22Rv1 (cell line): ENCODE measurements at regions not wholly inside any gene's neighbourhood (a gene's known extent, or its start where the extent isn't known, plus 50 kb on each side); places are given as distances from the start of the nearest gene placed in this dataset.
"Not testable (repeated sequence)": the region's sequence is repeated elsewhere in the genome, so short reads cannot be mapped to it uniquely, and the experiment has no call there.

Experiments used
- H3K27ac ChIP-seq: fragments of 450-650 bp; 2 replicates; pipeline ENCODE4 v1.5.1; 2017
- CTCF ChIP-seq: fragments of 450-650 bp; IDR thresholded peaks from 2 replicates; pipeline ENCODE4 v1.5.1; 2017; ENCODE audit warnings: mild to moderate bottlenecking
- ZFX ChIP-seq: fragments of 450-650 bp; IDR thresholded peaks from 2 replicates; pipeline ENCODE4 v1.6.1; 2017; ENCODE audit warnings: antibody characterized with exemption, borderline replicate concordance

DNA sequence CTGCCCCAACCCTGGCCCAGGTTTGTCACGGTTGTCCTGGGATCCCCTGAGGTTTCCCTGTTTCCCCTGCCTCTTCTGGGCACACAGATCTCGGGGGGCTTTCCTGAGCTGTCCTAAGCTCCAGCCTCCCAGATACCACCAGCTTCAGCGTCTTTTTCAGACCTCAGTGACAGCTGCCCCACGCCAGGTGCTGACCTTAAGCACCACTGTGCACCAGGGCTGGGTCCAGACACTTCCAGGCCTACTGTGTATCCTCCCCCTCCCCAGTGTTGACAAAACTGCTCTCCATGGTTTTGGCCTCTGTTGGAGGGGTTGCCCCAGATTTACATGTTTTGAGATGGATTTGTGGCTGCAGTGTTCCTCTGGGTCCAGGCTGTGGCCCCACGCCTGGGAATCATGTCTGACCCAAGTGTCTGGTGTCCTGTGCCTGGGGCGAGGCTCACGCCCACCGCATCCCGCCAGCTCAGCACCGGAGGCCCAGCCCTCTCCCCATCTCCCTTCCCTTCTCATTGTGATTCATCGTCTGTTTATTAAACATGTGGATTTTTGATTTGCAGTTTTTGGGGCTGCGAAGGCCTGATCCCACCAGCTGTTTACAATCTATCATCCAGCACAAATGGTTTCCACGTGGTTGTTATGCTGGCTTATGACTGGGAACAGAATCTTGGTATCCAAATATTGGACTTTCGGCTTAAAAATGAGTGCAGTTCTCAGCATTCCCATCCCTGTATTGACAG is 82.1 kb downstream of the METRNL start:
- no peak overlapping the region for H3K27ac ChIP-seq
- TF ChIP-seq CTCF (no peak), ZFX (no peak)

DNA sequence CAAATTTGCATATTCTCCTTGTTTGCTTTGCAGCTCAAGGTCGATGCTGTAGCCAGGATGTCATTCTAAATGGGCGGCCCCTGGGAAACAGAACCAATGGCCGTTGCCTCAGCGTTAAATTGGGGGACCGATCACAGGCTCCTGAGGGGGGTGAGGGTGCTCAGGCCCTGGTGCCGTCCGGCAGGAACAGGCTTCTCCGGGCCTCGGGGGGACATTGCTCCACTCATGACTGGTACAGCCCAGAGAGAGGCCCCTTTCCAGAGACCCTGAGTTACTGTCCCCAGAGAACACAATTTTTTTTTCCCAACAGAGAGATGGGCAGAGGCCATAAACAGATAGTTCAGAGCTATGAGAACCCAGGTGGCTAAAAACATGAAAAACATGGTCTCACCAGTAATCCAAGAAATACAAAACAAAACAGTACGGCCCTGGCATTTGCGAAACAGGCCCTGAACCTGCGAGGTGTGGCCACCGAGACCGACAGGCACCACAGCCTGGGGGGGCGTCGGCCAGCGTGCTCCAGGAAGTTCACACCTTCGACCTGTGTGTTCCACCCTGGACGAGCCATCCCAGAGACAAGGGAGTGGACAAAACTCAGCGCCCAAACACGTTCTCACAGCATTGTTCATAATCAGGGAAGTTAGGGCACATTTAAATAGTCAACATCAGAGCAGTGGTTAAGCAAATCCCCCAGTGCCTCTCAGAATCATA is 82.8 kb downstream of the METRNL start:
- no peak overlapping the region for H3K27ac ChIP-seq
- TF ChIP-seq CTCF (no peak), ZFX (no peak)

GRCh38 chr17:83164490-83164889 is 85.1 kb downstream of the METRNL start:
- TF ChIP-seq CTCF (no peak), ZFX (no peak)
- H3K27ac ChIP-seq: no peak overlapping the region

DNA sequence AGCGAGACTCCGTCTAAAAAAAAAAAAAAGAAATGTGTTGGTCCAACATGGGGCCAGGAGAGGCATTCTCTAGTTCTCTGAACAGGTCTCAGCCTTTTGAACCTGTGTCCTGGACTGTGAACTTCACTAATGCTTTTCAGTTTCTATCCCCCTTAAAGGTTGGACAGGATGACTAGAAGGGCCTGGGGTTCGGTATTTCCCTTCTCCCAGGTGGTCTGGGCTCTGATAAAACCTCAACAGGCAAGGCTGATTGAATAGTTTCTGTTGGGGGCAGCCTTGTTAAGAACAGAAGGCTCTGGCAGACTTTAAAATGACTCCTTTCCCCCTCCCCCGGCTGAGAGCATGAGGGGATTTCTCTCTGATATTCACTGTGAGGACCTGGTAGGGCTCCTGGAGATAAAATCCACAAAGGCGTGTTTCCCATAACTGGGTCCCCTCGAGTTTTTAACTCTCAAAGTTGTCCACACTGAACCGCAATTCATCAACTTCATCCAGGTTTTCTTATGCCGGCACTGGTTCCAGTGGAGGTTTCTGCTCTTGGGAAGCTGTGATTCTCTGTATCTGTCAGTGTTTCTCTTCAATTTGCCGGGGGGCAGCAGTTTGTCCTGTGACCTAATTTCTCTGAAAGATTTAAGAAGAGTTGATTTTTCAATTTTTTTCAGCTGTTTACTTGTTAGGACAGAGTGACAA is 91.3 kb downstream of the METRNL start:
- no peak for TF ChIP-seq CTCF
- TF ChIP-seq ZFX: no peak
- H3K27ac ChIP-seq: no peak overlapping the region

DNA sequence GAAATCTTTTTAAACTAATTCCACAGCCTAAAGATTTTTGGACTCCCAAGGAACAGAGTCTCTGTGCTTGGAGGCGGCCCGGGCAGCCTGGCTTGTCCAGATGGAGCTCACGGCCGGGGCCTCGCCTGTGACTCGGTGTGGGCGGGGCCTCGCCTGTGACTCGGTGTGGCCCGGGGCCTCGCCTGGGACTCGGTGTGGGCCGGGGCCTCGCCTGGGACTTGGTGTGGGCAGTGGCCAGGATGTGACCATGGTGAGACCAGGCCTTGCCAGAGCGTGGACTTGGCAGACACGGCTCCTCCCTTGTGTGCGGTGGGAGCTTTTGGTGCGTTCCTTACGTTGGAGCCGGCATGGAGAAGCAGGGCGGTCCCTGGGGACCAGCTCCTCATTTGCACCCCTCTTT is 92.3 kb downstream of the METRNL start:
- H3K27ac ChIP-seq: no peak overlapping the region
- no peak for TF ChIP-seq ZFX

GRCh38 chr17:83172099-83172498 is 92.7 kb downstream of the METRNL start:
- H3K27ac ChIP-seq: not testable (repeated sequence)

DNA sequence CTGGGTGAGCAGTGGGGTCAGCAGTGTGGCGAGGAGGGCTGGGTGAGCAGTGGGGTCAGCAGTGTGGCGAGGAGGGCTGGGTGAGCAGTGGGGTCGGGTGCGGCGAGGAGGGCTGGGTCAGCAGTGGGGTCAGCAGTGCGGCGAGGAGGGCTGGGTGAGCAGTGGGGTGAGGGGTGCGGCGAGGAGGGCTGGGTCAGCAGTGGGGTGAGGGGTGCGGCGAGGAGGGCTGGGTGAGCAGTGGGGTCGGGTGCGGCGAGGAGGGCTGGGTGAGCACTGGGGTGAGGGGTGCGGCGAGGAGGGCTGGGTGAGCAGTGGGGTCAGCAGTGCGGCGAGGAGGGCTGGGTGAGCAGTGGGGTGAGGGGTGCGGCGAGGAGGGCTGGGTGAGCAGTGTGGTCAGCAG is 93.2 kb downstream of the METRNL start:
- H3K27ac ChIP-seq: not testable (repeated sequence)

DNA sequence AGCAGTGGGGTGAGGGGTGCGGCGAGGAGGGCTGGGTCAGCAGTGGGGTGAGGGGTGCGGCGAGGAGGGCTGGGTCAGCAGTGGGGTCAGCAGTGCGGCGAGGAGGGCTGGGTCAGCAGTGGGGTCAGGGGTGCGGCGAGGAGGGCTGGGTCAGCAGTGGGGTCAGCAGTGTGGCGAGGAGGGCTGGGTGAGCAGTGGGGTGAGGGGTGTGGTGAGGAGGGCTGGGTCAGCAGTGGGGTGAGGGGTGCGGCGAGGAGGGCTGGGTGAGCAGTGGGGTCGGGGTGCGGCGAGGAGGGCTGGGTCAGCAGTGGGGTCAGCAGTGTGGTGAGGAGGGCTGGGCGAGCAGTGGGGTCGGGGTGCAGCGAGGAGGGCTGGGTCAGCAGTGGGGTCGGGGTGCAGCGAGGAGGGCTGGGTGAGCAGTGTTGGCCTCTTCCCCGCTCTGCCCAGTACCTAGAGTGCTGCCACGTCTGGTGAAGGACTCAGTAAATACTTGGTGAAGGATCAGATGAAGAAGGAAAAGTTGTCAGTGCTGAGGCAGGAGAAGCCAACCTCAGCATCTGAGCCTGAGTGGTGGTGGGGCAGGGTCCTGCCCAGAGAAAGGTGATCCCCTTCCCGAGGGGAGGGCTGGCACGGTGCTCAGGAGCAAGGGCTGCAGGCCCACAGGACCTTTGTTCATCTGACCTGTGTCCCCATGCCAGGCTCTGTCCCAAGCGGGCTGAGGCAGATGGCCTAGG is 93.9 kb downstream of the METRNL start:
- H3K27ac ChIP-seq: not testable (repeated sequence)

- H3K27ac ChIP-seq: no peak overlapping the region
- TF ChIP-seq CTCF (no peak), ZFX (no peak)
These were observed 94.5 kb downstream of the METRNL start for GRCh38 chr17:83173914-83174361.
